HCT116 (cell line): ENCODE measurements at regions not wholly inside any gene's neighbourhood (a gene's known extent, or its start where the extent isn't known, plus 50 kb on each side); places are given as distances from the start of the nearest gene placed in this dataset.

Experiments
- ATAC-seq: fragments of 200-7000 bp; cut with Tn5 transposase; 2 replicates; pipeline ENCODE4 v1.9.1; 2020; ENCODE audit warnings: mild to moderate bottlenecking, moderate library complexity
- BruUV-seq: library from RNA; stranded (reverse); fragments of 400-500 nt; replicated peaks from 2 replicates; lab custom pipeline; 2021; lab: Mats Ljungman, UMichigan
- CTCF ChIA-PET: fragments of 300-600 bp; sonication (Branson Sonifier 250); formaldehyde crosslinking; loops from one replicate; lab custom pipeline; 2021; ENCODE audit warnings: antibody characterized with exemption; lab: Charles Lee
- POLR2A ChIA-PET: fragments of 300-600, 350-600 bp; sonication (Branson Sonifier 250); formaldehyde crosslinking; loops from one replicate; lab custom pipeline; 2021; ENCODE audit warnings: antibody characterized with exemption; lab: Charles Lee
- RAD21 ChIA-PET, 2 experiments: fragments of 300-600 bp; sonication (Branson Sonifier 250); formaldehyde crosslinking; loops; one replicate each; lab custom pipeline; 2023; ENCODE audit warnings: low total read pairs in 2 of 2; ENCODE audit not compliant: uncharacterized antibody in 2 of 2, unreplicated experiment in 2 of 2, low non-redundant PET in 1 of 2; lab: Charles Lee
- DNase-seq: peaks from one replicate; pipeline ENCODE4 v3.0.0-alpha.2; 2010; ENCODE audit warnings: low read depth, low spot score
- H2AFZ ChIP-seq: fragments of 200-600 bp; shearing (Covaris generic), sonication (generic); 2 replicates; pipeline ENCODE4 v1.6.1; 2017; ENCODE audit warnings: low read depth, mixed run types, mixed read lengths, antibody characterized with exemption, low read length; ENCODE audit not compliant: poor library complexity, severe bottlenecking
- H3K27ac ChIP-seq: 2 replicates; pipeline ENCODE4 v1.5.1; 2012; ENCODE audit warnings: low read depth, low read length
- H3K27me3 ChIP-seq: fragments of 200-600 bp; sonication (generic); 2 replicates; pipeline ENCODE4 v1.6.1; 2016; ENCODE audit warnings: mixed run types, low read length, mixed read lengths; ENCODE audit not compliant: insufficient read depth
- H3K36me3 ChIP-seq, 2 experiments: fragments of 200-500 bp in 1 of 2; fragments of 200-600 bp in 1 of 2; sonication (Bioruptor generic) in 1 of 2; sonication (generic) in 1 of 2; 2 replicates each; pipeline versions ENCODE4 v1.5.1 to v1.6.1; 2014 to 2016; ENCODE audit warnings: low read length in 2 of 2, inconsistent platforms in 1 of 2, mixed read lengths in 1 of 2, mixed run types in 1 of 2; ENCODE audit not compliant: insufficient read depth in 2 of 2, control insufficient read depth in 1 of 2
- H3K4me1 ChIP-seq, 2 experiments: fragments of 200-600 bp in 1 of 2; sonication (generic) in 1 of 2; 2 replicates each; pipeline versions ENCODE4 v1.5.1 to v1.6.1; 2012 to 2017; ENCODE audit warnings: low read length in 2 of 2, inconsistent platforms in 1 of 2, mild to moderate bottlenecking in 1 of 2, mixed read lengths in 1 of 2, mixed run types in 1 of 2, moderate library complexity in 1 of 2; ENCODE audit not compliant: insufficient read depth in 2 of 2, control insufficient read depth in 1 of 2
- H3K4me2 ChIP-seq: fragments of 200-600 bp; sonication (generic); 2 replicates; pipeline ENCODE4 v1.6.1; 2017; ENCODE audit warnings: mixed run types, low read length, mixed read lengths
- H3K4me3 ChIP-seq, 2 experiments: fragments of 200-600 bp in 1 of 2; sonication (generic) in 1 of 2; replicated peaks in 1 of 2; 2 replicates each; pipeline ENCODE4 v1.5.1; 2011 to 2016; ENCODE audit warnings: low read length in 2 of 2, control low read depth in 1 of 2, low read depth in 1 of 2, mild to moderate bottlenecking in 1 of 2, mixed read lengths in 1 of 2, mixed run types in 1 of 2
- H3K79me2 ChIP-seq: fragments of 200-600 bp; sonication (generic); 2 replicates; pipeline ENCODE4 v1.6.1; 2017; ENCODE audit warnings: mild to moderate bottlenecking, mixed run types, low read length, moderate library complexity, mixed read lengths; ENCODE audit not compliant: insufficient read depth
- H3K9ac ChIP-seq: fragments of 200-600 bp; sonication (generic); 2 replicates; pipeline ENCODE4 v1.6.1; 2016; ENCODE audit warnings: low read length, mixed read lengths
- H3K9me2 ChIP-seq: fragments of 200-600 bp; sonication (generic), shearing (Covaris generic); 2 replicates; pipeline ENCODE4 v1.6.1; 2017; ENCODE audit warnings: mixed run types, mild to moderate bottlenecking, moderate library complexity; ENCODE audit not compliant: insufficient read depth
- H3K9me3 ChIP-seq, 2 experiments: fragments of 200-500 bp in 1 of 2; fragments of 200-600 bp in 1 of 2; sonication (Bioruptor generic) in 1 of 2; sonication (generic) in 1 of 2; 2 replicates each; pipeline ENCODE4 v1.6.1; 2014 to 2017; ENCODE audit warnings: low read length in 2 of 2, mixed read lengths in 2 of 2, inconsistent platforms in 1 of 2, low read depth in 1 of 2, mild to moderate bottlenecking in 1 of 2, mixed run types in 1 of 2, moderate library complexity in 1 of 2; ENCODE audit not compliant: control insufficient read depth in 1 of 2, insufficient read depth in 1 of 2
- H4K20me1 ChIP-seq: fragments of 200-600 bp; sonication (generic), shearing (Covaris generic); 2 replicates; pipeline ENCODE4 v1.6.1; 2017; ENCODE audit warnings: mixed run types, mild to moderate bottlenecking, moderate library complexity; ENCODE audit not compliant: insufficient read depth
- ATF3 ChIP-seq: IDR thresholded peaks from 2 replicates; pipeline ENCODE4 v1.6.1; 2012
- CBX3 ChIP-seq: IDR thresholded peaks from 2 replicates; pipeline ENCODE4 v1.6.1; 2012; ENCODE audit warnings: low read depth
- CEBPB ChIP-seq: IDR thresholded peaks from 2 replicates; pipeline ENCODE4 v1.6.1; 2012; ENCODE audit warnings: low read depth
- CTCF ChIP-seq, 3 experiments: fragments of 200-600 bp in 1 of 3; sonication (generic) in 1 of 3; IDR thresholded peaks in 2 of 3; conservative IDR thresholded peaks in 1 of 3; 2 replicates each; pipeline ENCODE4 v1.5.1; 2012 to 2017; ENCODE audit warnings: low read depth in 2 of 3, low read length in 2 of 3, antibody characterized with exemption in 1 of 3, borderline replicate concordance in 1 of 3, control low read depth in 1 of 3, mild to moderate bottlenecking in 1 of 3, mixed read lengths in 1 of 3, mixed run types in 1 of 3, moderate library complexity in 1 of 3; ENCODE audit not compliant: insufficient read depth in 1 of 3
- EGR1 ChIP-seq: IDR thresholded peaks from 2 replicates; pipeline ENCODE4 v1.6.1; 2012; ENCODE audit warnings: low read depth
- ELF1 ChIP-seq: IDR thresholded peaks from 2 replicates; pipeline ENCODE4 v1.6.1; 2012; ENCODE audit warnings: low read depth, borderline replicate concordance
- EZH2 ChIP-seq: fragments of 200-600 bp; sonication (generic); IDR thresholded peaks from 2 replicates; pipeline ENCODE4 v1.6.1; 2017; ENCODE audit warnings: antibody characterized with exemption, mixed run types
- FOSL1 ChIP-seq: IDR thresholded peaks from 2 replicates; pipeline ENCODE4 v1.6.1; 2012; ENCODE audit warnings: low read depth
- MAX ChIP-seq: IDR thresholded peaks from 2 replicates; pipeline ENCODE4 v1.6.1; 2012
- POLR2A ChIP-seq: IDR thresholded peaks from 2 replicates; pipeline ENCODE4 v1.7.0; 2011; ENCODE audit warnings: borderline replicate concordance; ENCODE audit not compliant: insufficient read depth, insufficient read length; ENCODE audit errors: extremely low read depth
- POLR2AphosphoS5 ChIP-seq: IDR thresholded peaks from 2 replicates; pipeline ENCODE4 v1.6.1; 2011; ENCODE audit warnings: mild to moderate bottlenecking, low read depth, low read length, moderate library complexity
- RAD21 ChIP-seq: IDR thresholded peaks from 2 replicates; pipeline ENCODE4 v1.6.1; 2012; ENCODE audit warnings: low read depth, mild to moderate bottlenecking
- REST ChIP-seq: IDR thresholded peaks from 2 replicates; pipeline ENCODE4 v1.6.1; 2012; ENCODE audit warnings: low read depth
- SRF ChIP-seq: IDR thresholded peaks from 2 replicates; pipeline ENCODE4 v1.6.1; 2012; ENCODE audit warnings: low read depth
- TCF7L2 ChIP-seq: IDR thresholded peaks from 2 replicates; pipeline ENCODE4 v1.7.0; 2011; ENCODE audit warnings: borderline replicate concordance, inconsistent platforms; ENCODE audit not compliant: insufficient read depth, insufficient read length; ENCODE audit errors: extremely low read depth
- YY1 ChIP-seq: IDR thresholded peaks from 2 replicates; pipeline ENCODE4 v1.6.1; 2011; ENCODE audit warnings: low read length, low read depth, moderate library complexity, mild to moderate bottlenecking; ENCODE audit not compliant: insufficient replicate concordance; ENCODE audit errors: extremely low read depth
- ZFX ChIP-seq: fragments of 450-650 bp; IDR thresholded peaks from 2 replicates; pipeline ENCODE4 v1.6.1; 2017
- ZNF274 ChIP-seq: fragments of 200-500 bp; sonication (Bioruptor generic); IDR thresholded peaks from 2 replicates; pipeline ENCODE4 v1.6.1; 2014; ENCODE audit warnings: mild to moderate bottlenecking, low read depth, low read length, inconsistent platforms
- intact Hi-C: fragments of 100-400 bp; cut with micrococcal nuclease; formaldehyde crosslinking; loops from 2 replicates; pipeline ENCODE4 v1.10.0; 2022
- TF ChIP-seq, protein P1 (sequence below): IDR thresholded peaks from 2 replicates; pipeline ENCODE4 v1.6.1; 2011; ENCODE audit warnings: mild to moderate bottlenecking, low read length, moderate library complexity; ENCODE audit not compliant: insufficient replicate concordance; ENCODE audit errors: extremely low read depth

DNA sequence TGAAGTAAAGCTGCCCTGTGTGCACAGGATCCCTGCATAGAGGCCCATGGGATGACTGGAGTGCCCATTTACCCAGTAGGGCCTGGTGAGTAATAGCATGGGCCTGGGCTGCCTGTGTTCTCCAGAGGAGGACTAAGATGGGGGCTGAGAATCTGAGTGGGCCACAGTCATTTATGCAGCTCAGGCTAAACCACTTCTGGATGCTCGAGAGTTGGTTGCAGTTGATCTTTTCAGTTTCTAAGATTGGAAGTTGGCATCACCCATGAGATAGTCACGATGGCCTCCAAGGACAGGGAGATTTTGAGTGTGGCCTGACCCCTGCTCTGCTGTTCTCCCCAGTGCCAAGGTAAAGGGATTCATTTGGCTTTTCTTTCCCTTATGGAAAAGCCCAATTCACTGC lies 179.1 kb upstream of the SPRED2 start:
- H4K20me1 ChIP-seq = no peaks in the 10 kb centered on the region
- no peak overlapping the region for H2AFZ ChIP-seq
- no peaks in the 10 kb centered on the region for H3K79me2 ChIP-seq
- TF ChIP-seq, protein P1, sequence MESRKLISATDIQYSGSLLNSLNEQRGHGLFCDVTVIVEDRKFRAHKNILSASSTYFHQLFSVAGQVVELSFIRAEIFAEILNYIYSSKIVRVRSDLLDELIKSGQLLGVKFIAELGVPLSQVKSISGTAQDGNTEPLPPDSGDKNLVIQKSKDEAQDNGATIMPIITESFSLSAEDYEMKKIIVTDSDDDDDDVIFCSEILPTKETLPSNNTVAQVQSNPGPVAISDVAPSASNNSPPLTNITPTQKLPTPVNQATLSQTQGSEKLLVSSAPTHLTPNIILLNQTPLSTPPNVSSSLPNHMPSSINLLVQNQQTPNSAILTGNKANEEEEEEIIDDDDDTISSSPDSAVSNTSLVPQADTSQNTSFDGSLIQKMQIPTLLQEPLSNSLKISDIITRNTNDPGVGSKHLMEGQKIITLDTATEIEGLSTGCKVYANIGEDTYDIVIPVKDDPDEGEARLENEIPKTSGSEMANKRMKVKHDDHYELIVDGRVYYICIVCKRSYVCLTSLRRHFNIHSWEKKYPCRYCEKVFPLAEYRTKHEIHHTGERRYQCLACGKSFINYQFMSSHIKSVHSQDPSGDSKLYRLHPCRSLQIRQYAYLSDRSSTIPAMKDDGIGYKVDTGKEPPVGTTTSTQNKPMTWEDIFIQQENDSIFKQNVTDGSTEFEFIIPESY = no peak
- TF ChIP-seq ATF3 (no peak), RAD21 (no peak), EZH2 (no peak), POLR2A (no peak), EGR1 (no peak), MAX (no peak), CTCF (IDR thresholded peaks at IDR 0.05 in 2 of 3, conservative IDR thresholded peaks at IDR 0.05 in 1 of 3; ENCODE audit: borderline replicate concordance in 1 of 3, insufficient read depth in 1 of 3, low read depth in 2 of 3, low read length in 2 of 3) (no peak), YY1 (no peak), ELF1 (no peak), REST (no peak), ZNF274 (no peak), TCF7L2 (no peak), POLR2AphosphoS5 (no peak), FOSL1 (no peak), ZFX (no peak), CEBPB (no peak), SRF (no peak), CBX3 (no peak)
- H3K27me3 ChIP-seq = no peaks in the 10 kb centered on the region
- ChIA-PET CTCF (no interaction called here), POLR2A (no interaction called here), RAD21 (no interaction called here)
- no TSS peak for BruUV-seq
- H3K36me3 ChIP-seq = no peaks in the 10 kb centered on the region
- H3K9me3 ChIP-seq = no peaks in the 10 kb centered on the region
- H3K9me2 ChIP-seq = no peaks in the 10 kb centered on the region
- ATAC-seq (no peak), DNase-seq (no peak)
- no peak overlapping the region for H3K27ac ChIP-seq
- intact Hi-C loops = no loop called here
- H3K4me1 ChIP-seq = no peaks in the 10 kb centered on the region
- H3K9ac ChIP-seq = no peak overlapping the region
- no peak overlapping the region for H3K4me3 ChIP-seq
- H3K4me2 ChIP-seq = no peak overlapping the region
